Hepatocyte (in vitro differentiated cells): ENCODE measurements at regions not wholly inside any gene's neighbourhood (a gene's known extent, or its start where the extent isn't known, plus 50 kb on each side); places are given as distances from the start of the nearest gene placed in this dataset.
"Not testable (repeated sequence)": the region's sequence is repeated elsewhere in the genome, so short reads cannot be mapped to it uniquely, and the experiment has no call there.

Source experiments
- DNase-seq: peaks from one replicate; pipeline ENCODE4 v3.0.0-alpha.2; 2016; ENCODE audit warnings: low spot score
- H2AFZ ChIP-seq: fragments of 200-600 bp; sonication (generic); 2 replicates; pipeline ENCODE4 v1.6.0; 2016; ENCODE audit warnings: antibody characterized with exemption, mild to moderate bottlenecking
- H3K27ac ChIP-seq: fragments of 200-600 bp; sonication (generic); 2 replicates; pipeline ENCODE4 v1.5.1; 2016; ENCODE audit warnings: mild to moderate bottlenecking
- H3K27me3 ChIP-seq: fragments of 200-600 bp; sonication (generic); 2 replicates; pipeline ENCODE4 v1.6.1; 2016
- H3K36me3 ChIP-seq: fragments of 200-600 bp; sonication (generic); replicated peaks from 2 replicates; pipeline ENCODE4 v1.5.1; 2016; ENCODE audit warnings: low read depth; ENCODE audit not compliant: insufficient read depth
- H3K4me1 ChIP-seq: fragments of 200-600 bp; sonication (generic); 2 replicates; pipeline ENCODE4 v1.5.1; 2016; ENCODE audit warnings: mild to moderate bottlenecking, moderate library complexity; ENCODE audit not compliant: insufficient read depth
- H3K4me2 ChIP-seq: fragments of 200-600 bp; sonication (generic); 2 replicates; pipeline ENCODE4 v1.6.0; 2016
- H3K4me3 ChIP-seq: fragments of 200-600 bp; sonication (generic); 2 replicates; pipeline ENCODE4 v1.5.1; 2016; ENCODE audit warnings: mild to moderate bottlenecking
- H3K79me2 ChIP-seq: fragments of 200-600 bp; sonication (generic); 2 replicates; pipeline ENCODE4 v1.6.0; 2017; ENCODE audit warnings: mild to moderate bottlenecking
- H3K9me2 ChIP-seq: fragments of 200-600 bp; sonication (generic); replicated peaks from 2 replicates; pipeline ENCODE4 v1.6.0; 2017; ENCODE audit warnings: mild to moderate bottlenecking; ENCODE audit not compliant: insufficient read depth
- H3K9me3 ChIP-seq: fragments of 200-600 bp; sonication (generic); 2 replicates; pipeline ENCODE4 v1.5.1; 2016; ENCODE audit warnings: low read depth, mild to moderate bottlenecking
- H4K20me1 ChIP-seq: fragments of 200-600 bp; sonication (generic); 2 replicates; pipeline ENCODE4 v1.6.0; 2016; ENCODE audit warnings: mild to moderate bottlenecking; ENCODE audit not compliant: insufficient read depth, poor library complexity, severe bottlenecking
- EZH2 ChIP-seq: fragments of 200-600 bp; sonication (generic); IDR thresholded peaks from 2 replicates; pipeline ENCODE4 v1.6.1; 2016; ENCODE audit warnings: antibody characterized with exemption, mild to moderate bottlenecking, borderline replicate concordance
- EZH2phosphoT487 ChIP-seq: fragments of 200-600 bp; sonication (generic); IDR thresholded peaks from one replicate; pipeline ENCODE4 v1.6.1; 2018; ENCODE audit warnings: antibody characterized with exemption, mild to moderate bottlenecking, low read depth, moderate library complexity; ENCODE audit not compliant: unreplicated experiment, severe bottlenecking
- WGBS: methylation state at CpG from one replicate; pipeline ENCODE4 v1.1.6; 2016; ENCODE audit warnings: low lambda C conversion rate; ENCODE audit errors: missing lambda C conversion rate; 5-methylcytosine and 5-hydroxymethylcytosine counted together
- TF ChIP-seq, protein P1 (sequence below): fragments of 200-600 bp; sonication (generic); IDR thresholded peaks from 2 replicates; pipeline ENCODE4 v1.5.1; 2016; ENCODE audit warnings: antibody characterized with exemption, mild to moderate bottlenecking; ENCODE audit not compliant: poor library complexity

DNA sequence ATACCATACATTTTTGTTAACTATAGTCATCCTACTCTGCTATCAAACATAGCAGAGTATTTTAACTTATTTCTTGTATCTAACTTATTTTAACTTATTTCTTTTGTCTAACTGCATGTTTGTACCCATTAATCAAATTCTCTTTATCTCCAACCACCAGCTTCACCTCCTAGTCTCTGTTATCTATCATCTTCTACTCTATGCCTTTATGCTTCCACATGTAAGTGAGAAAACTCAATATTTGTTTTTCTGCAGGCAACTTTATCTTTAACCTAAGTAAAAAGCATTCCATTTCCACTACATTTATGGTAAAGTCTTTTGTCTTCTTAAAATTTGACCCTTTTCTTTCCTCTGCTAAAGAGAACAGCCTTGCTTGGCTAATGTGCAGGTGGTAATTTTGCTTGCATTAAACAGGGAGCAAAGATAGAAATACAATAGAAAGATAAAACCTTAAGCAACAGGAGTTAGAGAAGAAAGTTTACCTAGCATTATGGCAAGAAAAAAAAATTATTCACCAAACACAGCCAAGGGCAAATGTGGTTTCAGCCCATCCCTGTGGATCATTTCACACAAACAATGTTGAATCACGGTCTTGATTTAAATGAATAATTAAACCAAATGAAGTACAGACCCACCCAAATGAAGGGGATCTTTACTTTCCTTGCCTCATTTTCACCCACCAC is 110.9 kb upstream of the TSPAN8 start:
- Histone ChIP-seq H3K36me3 (no peaks in the 10 kb centered on the region), H3K79me2 (no peaks in the 10 kb centered on the region), H3K27me3 (no peaks in the 10 kb centered on the region), H3K4me3 (no peak overlapping the region), H3K27ac (no peak overlapping the region), H3K4me1 (no peaks in the 10 kb centered on the region), H4K20me1 (no peaks in the 10 kb centered on the region), H3K9me2 (no peaks in the 10 kb centered on the region), H3K9me3 (no peaks in the 10 kb centered on the region), H3K4me2 (no peak overlapping the region), H2AFZ (no peak overlapping the region)
- 73% methylated on average over 1 of the region's 1 CpG for WGBS
- TF ChIP-seq EZH2phosphoT487 (no peak), EZH2 (no peak)
- TF ChIP-seq, protein P1, sequence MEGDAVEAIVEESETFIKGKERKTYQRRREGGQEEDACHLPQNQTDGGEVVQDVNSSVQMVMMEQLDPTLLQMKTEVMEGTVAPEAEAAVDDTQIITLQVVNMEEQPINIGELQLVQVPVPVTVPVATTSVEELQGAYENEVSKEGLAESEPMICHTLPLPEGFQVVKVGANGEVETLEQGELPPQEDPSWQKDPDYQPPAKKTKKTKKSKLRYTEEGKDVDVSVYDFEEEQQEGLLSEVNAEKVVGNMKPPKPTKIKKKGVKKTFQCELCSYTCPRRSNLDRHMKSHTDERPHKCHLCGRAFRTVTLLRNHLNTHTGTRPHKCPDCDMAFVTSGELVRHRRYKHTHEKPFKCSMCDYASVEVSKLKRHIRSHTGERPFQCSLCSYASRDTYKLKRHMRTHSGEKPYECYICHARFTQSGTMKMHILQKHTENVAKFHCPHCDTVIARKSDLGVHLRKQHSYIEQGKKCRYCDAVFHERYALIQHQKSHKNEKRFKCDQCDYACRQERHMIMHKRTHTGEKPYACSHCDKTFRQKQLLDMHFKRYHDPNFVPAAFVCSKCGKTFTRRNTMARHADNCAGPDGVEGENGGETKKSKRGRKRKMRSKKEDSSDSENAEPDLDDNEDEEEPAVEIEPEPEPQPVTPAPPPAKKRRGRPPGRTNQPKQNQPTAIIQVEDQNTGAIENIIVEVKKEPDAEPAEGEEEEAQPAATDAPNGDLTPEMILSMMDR, result no peak
- DNase-seq, result no peak

DNA sequence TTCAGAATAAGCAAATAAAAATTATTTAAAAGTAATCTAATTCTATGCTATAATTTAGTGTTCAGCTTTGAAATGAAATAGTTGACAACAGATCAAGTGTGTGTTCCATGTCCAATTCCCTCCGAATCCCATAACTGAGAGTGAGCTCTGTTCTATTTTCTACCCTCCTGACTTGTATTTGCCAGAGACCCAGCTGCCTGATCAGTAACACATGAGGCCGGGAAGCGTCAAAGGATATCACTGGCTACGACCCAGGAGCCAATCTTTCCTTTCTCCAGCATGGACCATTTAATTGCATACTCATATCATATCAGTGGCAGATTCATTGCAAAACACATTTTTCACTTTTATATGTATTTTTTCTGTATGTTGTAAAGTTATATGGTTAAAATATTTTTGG is 108.8 kb upstream of the TSPAN8 start:
- WGBS, result 74% methylated on average over 4 of the region's 4 CpGs

DNA sequence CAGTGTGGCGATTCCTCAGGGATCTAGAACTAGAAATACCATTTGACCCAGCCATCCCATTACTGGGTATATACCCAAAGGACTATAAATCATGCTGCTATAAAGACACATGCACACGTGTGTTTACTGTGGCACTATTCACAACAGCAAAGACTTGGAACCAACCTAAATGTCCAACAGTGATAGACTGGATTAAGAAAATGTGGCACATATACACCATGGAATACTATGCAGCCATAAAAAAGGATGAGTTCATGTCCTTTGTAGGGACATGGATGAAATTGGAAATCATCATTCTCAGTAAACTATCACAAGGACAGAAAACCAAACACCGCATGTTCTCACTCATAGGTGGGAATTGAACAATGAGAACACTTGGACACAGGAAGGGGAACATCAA is 107.9 kb upstream of the TSPAN8 start:
- H3K4me2 ChIP-seq, H3K79me2 ChIP-seq, H3K4me1 ChIP-seq, H3K27me3 ChIP-seq, H2AFZ ChIP-seq, H3K36me3 ChIP-seq, H4K20me1 ChIP-seq, H3K27ac ChIP-seq, H3K9me3 ChIP-seq, H3K9me2 ChIP-seq, H3K4me3 ChIP-seq, DNase-seq: not testable (repeated sequence)
- 84% methylated on average over 2 of the region's 3 CpGs for WGBS

More for the DNA sequence above, 108.8 kb upstream of the TSPAN8 start:
- Histone ChIP-seq H3K4me3 (no peak overlapping the region), H2AFZ (no peak overlapping the region), H4K20me1 (no peaks in the 10 kb centered on the region), H3K9me2 (no peaks in the 10 kb centered on the region), H3K9me3 (no peaks in the 10 kb centered on the region), H3K27ac (no peak overlapping the region), H3K27me3 (no peaks in the 10 kb centered on the region), H3K36me3 (no peaks in the 10 kb centered on the region), H3K79me2 (no peaks in the 10 kb centered on the region), H3K4me2 (no peak overlapping the region), H3K4me1 (no peaks in the 10 kb centered on the region)
- TF ChIP-seq EZH2phosphoT487 (no peak), EZH2 (no peak)
- TF ChIP-seq, protein P1, result no peak
- no peak for DNase-seq

GRCh38 chr12:71262466-71262865 is 104.7 kb upstream of the TSPAN8 start:
- no peak for DNase-seq
- H3K36me3 ChIP-seq, result no peaks in the 10 kb centered on the region
- no peaks in the 10 kb centered on the region for H3K4me1 ChIP-seq
- no peak overlapping the region for H2AFZ ChIP-seq
- no peaks in the 10 kb centered on the region for H4K20me1 ChIP-seq
- TF ChIP-seq, protein P1, result no peak
- TF ChIP-seq EZH2 (no peak), EZH2phosphoT487 (no peak)
- H3K4me3 ChIP-seq, result no peak overlapping the region
- H3K27ac ChIP-seq, result no peak overlapping the region
- 94% methylated on average over 3 of the region's 3 CpGs for WGBS
- no peaks in the 10 kb centered on the region for H3K27me3 ChIP-seq
- no peaks in the 10 kb centered on the region for H3K9me2 ChIP-seq
- no peaks in the 10 kb centered on the region for H3K79me2 ChIP-seq
- no peaks in the 10 kb centered on the region for H3K9me3 ChIP-seq
- no peak overlapping the region for H3K4me2 ChIP-seq
